OCI-LY7 (cell line): ENCODE measurements at regions not wholly inside any gene's neighbourhood (a gene's known extent, or its start where the extent isn't known, plus 50 kb on each side); places are given as distances from the start of the nearest gene placed in this dataset.

ENCODE experiments used
- CTCF ChIP-seq: fragments of 200-600 bp; sonication (generic); conservative IDR thresholded peaks from 2 replicates; pipeline ENCODE4 v1.5.1; 2014; ENCODE audit warnings: mild to moderate bottlenecking, antibody characterized with exemption, low read length, moderate library complexity, mixed read lengths
- EZH2phosphoT487 ChIP-seq: fragments of 200-600 bp; sonication (generic); IDR thresholded peaks from 2 replicates; pipeline ENCODE4 v1.6.1; 2018; ENCODE audit warnings: low read depth, borderline replicate concordance, mild to moderate bottlenecking, mixed run types, antibody characterized with exemption, low read length, moderate library complexity, mixed read lengths

GRCh38 chr6:92069781-92070180 lies 1349.6 kb downstream of the EPHA7 start:
- TF ChIP-seq CTCF (no peak), EZH2phosphoT487 (no peak)
